NCI-H748 (cell line): ENCODE measurements at regions not wholly inside any gene's neighbourhood (a gene's known extent, or its start where the extent isn't known, plus 50 kb on each side); places are given as distances from the start of the nearest gene placed in this dataset.
"Not testable (repeated sequence)": the region's sequence is repeated elsewhere in the genome, so short reads cannot be mapped to it uniquely, and the experiment has no call there.

Experiments used
- DNase-seq: peaks from one replicate; lab custom pipeline; 2025; ENCODE audit not compliant: unreplicated experiment; lab: John Stamatoyannopoulos, UW

DNA sequence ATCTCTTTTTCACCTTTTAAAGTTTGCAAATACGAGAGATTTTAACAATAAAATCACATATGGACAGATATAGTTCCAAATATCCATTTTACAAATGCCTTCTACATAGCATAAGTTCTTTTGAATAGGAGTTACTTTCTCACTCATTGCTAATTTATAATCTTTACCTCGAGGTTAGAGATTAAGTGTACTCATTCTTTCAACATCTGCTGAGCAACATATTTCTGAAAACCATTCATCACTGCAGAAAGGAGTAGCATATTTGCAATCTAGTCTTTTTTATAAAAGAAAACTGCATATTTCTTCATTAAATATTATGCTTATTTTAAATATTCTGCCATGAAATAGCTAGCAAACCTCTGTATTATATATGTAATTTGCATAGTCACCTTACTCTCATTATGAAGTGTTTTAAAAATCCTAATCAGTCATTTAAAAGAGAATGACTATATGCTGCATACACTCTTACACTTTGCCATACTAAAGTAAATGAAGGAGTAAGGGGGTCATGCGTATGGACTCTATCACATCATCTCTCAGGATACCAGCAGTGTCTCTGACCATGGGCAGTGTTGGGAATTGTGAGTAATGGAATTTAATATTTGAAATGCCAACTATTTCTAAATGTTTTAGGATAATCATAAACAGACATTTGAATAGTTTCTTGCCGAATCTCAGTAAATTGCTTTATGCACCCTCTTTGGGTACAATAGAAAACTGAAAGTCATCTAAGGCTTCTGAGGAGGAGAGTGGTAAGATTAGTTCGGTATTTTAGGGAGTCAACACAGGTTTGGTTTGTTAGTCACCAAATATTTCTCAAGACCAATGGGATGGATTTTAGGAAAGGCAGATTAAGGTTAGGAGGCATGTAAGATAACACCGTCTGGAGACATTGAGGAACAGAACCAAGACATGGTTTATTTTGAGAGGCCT, 524.8 kb upstream of the ATP2B1 start:
- no peak for DNase-seq

DNA sequence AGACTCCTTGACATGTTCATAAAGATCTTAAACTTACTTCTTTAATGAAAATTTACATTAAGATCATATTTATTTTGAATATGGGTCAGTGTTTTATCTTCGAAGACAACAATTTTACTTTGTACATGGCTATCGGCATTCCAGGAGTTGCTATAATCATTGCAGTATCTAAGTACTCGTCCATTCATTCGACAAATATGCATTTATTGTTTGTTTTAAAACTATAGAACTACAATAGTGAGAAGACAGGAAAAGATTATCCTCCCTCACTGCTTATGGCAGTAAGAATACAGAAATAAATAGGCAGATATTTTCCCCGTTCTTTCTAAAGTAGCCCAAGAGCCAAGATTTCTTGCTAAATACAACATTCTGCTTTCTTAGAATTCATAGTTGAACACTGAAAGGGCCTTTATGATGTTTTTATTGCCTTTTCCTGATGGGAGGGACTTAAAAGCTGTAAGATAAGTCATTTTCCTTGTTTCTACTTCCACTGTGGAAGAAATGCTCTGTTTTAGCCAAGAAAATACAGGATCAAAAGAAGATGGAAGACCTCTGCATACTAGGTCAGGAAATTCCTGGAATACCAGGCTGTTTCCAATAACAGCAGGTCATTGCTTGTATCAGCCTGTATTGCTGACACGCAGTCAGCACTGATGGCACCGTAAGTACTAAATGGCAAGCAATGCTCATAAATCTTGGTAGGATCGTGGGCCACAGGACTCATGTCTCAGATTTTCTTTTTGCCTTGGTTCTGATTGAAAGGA, 521.0 kb upstream of the ATP2B1 start:
- no peak for DNase-seq

DNA sequence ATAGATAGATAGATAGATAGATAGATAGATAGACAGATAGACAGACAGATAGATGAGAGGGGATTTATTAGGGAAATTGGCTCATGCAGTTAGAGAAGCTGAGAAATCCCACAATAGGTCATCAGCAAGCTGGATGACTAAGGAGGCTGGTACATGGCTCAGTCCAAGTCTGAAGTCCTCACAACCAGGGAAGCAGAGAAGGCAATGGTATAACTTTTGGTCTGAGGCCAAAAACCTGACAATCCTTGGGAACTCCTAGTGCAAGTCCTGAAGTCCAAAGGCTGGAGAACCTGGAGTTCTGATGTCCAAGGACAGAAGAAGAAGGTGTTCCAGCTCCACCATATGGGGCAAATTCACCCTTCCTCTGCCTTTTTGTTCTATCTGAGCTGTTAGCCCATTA, 517.6 kb upstream of the ATP2B1 start:
- DNase-seq, result no peak

DNA sequence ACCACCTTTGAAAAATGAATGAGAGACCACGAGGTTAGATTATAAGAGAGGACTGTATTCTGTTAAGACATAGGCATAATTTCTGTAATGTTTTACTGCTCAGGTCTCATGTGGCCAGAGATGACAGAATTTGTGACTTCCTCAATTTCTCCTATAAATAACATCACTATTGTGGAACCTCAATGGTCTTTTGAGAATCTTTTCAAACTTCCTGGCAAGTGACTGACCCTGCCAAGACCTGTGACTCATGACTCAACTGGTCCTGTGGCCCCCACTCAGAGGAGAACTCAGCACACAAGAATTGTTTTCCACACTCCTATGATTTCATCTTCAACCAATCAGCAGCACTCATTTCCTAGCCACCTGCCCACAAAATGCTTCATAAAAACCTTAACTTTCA, 508.2 kb upstream of the ATP2B1 start:
- no peak for DNase-seq

DNA sequence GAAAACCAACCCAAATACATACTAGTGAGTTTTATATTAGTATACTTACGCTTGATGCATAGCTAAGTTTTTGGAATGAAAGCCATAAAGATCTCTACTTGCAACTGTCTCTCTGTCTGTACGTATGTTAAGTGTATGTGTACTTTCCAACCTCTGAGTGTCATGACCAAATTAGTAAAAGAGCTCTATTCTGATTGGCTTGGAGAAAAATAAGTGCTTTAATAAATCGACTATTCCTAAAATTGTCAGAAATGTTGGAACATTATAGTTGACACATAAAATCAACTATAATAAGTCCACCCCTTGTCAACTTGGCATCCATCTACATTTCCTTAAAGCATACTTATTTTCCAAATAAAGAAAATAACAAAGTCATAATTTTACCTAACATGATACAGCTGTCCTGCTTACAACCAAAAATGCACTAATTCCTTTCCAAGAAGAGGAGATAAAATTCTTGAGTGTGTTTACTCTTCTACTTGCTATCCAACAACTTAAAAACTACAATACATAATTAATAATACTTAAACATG, 507.4 kb upstream of the ATP2B1 start:
- DNase-seq, result no peak

DNA sequence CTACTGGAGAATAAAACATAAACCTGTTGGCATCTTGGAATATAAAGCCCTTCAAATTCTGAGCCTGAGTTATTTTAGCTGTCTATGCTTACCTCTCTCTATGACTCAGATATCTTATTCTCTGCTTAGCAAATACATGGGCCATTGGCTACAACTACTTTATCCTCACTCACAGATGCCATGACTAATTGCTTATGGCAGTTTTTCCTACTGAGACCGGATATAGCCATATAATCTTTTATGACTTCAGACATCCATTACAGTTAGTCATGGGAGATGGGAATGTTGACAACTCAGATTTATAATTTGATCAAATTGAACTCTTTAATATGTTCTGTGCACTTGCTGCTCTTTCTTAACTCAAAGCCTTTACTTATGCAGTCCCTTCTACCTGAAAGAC, 502.4 kb upstream of the ATP2B1 start:
- DNase-seq, result no peak

DNA sequence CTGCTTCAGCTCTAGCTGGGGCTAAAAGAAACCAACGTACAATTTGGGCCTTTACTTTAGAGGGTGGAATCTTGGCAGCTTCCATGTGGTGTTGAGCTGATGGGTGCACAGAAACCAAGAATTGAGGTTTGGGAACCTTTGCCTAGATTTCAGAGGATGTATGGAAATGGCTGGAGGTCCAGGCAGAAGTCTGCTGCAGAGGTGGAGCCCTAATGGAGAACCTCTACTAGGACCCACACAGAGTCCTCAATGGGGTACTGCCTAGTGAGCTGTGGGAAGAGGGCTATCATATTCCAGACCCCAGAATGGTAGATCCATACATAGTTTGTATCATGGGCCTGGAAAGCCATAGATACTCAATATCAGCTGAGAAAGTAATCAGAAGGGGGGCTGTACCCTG, 500.4 kb upstream of the ATP2B1 start:
- DNase-seq, result no peak

DNA sequence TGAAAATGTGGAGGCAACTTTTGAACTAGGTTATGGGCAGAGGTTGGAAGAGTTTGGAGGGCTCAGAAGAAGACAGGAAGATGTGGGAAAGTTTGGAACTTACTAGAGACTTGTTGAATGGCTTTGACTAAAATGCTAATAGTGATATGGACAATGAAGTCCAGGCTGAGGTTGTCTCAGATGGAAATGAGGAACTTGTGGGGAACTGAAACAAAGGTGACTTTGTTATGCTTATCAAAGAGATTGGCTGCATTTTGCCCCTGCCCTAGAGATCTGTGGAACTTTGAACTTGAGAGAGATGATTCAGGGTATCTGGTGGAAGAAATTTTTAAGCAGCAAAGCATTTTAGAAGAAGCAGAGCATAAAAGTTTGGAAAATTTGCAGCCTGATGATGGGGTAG, 499.7 kb upstream of the ATP2B1 start:
- DNase-seq, result not testable (repeated sequence)

DNA sequence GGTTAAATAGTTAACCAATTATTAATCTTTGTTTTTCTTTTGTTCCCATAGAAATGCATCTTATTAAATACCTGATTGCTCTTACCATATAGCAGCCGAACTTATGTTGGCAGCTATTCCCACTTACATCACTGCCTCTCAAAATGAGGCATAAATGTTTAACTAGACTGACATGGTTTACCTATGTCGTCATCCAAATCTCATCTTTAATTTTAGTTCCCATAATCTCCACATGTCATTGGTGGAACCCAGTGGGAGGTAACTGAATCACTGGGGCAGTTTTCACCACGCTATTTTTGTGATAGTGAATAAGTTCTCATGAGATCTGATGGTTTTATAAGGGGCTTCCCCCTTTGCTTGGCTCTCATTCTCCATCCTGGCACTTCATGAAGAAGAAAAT, 499.2 kb upstream of the ATP2B1 start:
- DNase-seq, result no peak

DNA sequence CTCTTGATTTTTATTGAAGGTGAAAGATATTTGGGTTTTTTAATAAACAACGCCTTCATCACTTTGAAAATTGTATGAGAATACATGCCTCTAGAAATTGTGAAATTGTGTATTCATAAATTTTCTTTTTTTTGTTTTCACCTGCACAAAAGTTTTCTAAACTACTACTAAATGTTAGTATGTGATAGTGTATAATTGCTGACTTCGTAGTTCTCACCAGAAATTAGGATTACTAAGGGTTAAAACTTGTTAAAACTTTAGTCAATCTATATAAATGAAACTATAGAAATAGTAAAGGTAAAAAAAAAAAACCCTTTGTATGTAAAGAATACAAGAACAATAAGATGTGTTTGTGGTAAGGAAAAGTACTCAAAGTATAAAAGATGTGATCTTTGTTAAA, 496.5 kb upstream of the ATP2B1 start:
- DNase-seq, result no peak

DNA sequence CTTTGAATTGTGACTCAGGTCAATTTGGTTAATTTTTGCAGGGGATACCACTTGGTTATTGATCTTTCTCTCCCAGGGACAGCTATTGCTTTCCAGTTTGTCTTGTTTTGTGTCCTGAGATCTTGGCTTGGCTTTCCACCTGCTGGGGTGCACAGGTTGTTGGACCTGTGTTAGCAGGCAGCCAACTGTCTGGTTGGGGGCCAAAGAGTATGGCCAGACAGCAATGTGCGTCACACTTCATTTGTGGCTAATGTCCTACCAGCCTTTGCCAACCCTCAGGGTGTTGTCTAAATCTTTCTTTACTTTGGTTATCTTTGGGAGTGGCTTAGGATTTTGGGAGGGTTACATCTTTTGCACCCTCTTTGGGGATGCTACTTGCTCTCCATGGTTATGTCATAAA, 494.9 kb upstream of the ATP2B1 start:
- no peak for DNase-seq

DNA sequence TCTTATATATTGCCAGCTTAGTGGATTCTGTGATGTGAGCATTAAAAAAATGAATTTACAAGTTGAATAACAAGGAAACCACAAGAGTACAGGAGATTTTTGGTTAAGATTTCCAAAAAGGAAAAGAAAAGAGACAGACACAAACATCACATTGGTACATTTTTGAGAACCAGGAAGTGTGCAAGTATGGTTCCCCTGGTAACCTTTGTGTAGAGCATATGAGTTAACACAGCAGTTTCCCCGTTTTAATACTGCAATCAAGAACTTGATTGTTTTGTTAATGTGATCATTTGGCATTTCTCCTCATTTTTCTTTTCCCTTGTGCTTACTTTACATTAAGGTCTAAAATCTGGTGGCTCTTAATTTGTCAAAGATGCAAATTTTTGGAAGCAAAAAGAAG, 490.4 kb upstream of the ATP2B1 start:
- DNase-seq, result peak; percentile 54

DNA sequence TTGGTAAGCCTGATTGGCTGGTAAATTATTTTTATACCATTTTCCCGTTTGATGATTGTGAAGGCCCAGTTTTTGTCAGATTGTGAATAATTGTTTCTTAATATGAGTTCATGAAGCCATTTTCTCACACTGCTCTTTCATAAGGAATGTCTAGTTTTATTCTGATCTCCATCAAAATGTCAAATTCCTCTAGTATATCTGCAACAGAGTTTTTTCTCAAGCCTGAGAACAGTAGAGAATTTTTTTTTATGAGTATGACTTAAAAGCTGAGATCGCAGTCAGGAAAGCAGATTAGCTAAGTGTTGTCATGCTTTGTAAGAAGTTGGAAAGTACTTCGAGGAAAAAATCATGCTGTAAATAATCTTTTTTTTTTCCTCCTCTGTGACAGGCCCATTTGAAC, 484.9 kb upstream of the ATP2B1 start:
- no peak for DNase-seq

DNA sequence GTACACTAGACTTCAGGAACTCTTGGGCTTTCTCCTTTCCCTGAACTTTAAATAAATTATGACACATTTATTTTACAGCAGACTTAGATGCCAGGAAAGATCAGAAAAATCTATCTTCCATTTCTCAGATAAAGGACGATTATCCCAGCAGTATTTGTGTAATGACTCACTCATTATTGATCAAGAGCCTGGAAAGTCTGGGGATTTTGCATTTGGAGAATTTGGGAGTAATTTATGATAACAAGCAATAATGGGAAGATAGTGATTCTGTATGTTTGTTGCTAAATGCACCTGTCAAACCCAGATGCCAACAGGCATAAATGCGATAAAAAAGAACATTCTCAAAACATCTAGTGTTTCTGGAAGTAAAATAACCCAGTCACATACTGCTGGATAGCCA, 480.2 kb upstream of the ATP2B1 start:
- DNase-seq, result no peak

DNA sequence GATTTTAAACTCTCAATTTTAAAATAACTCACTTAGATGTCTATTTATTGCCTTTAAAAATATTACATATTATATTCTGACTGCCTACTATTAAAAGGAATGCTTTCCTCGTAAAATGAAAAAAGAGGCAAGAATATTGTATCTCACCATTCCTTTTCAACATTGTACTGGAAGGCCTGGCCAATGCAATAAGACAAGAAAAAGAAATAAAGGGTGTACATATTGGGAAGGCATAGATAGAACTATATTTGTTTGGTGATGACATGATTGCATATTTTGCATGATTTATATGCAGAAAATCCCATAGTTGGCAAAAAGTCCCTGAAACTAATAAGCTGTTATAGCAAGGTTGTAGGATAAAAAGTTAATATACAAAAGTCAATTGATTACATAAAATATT, 474.6 kb upstream of the ATP2B1 start:
- no peak for DNase-seq

DNA sequence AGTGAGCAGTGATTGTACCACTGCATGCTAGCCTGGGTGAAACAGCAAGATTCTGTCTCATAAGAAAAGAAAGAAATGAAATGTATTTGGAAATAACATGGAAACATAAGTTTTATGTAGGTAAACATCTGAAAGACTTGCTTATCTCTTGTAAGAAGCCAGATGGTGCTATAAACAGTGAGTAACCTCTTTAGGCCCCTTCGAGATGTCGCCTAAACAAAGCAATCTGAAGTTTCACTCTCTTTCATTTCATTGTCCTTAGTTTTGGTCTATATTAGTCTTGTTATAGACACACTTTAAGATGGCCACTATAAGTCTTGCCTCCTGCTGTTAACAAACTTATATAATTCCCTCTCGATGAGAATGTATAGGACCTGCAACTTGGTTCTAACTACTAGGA, 472.6 kb upstream of the ATP2B1 start:
- no peak for DNase-seq

DNA sequence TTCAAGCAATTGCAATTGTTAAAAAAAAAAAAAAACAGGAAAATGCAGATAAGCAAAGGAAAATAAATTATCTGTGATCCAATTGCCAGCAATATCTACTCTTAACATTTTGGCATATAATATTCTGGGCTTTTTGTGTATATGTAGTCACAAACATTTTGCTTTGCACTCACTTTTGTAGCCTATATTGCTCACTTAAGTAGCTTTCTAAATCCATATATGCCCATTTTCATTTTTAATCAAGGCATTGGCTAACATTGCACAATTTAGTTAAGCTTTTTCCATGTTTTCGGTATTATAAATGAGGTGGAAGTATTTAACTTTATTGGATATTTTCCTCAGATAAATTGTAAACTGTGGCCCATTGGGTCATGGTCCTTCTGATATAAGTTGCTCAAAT, 466.3 kb upstream of the ATP2B1 start:
- DNase-seq, result no peak

DNA sequence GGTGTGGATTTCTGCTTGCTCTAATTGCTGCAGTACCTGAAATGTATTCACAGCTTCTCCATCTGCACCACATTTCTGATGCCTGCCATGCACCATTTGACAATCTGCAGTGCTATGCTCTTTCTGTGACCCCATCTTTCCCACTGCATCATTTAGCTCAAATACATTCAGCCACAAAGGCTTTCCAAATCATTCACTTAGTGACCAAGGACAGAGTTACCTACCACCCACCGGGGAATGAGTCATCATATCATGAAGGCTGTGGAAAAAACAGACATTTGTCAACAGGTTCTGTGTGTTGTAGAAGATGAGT, 465.5 kb upstream of the ATP2B1 start:
- DNase-seq, result peak; percentile 12

DNA sequence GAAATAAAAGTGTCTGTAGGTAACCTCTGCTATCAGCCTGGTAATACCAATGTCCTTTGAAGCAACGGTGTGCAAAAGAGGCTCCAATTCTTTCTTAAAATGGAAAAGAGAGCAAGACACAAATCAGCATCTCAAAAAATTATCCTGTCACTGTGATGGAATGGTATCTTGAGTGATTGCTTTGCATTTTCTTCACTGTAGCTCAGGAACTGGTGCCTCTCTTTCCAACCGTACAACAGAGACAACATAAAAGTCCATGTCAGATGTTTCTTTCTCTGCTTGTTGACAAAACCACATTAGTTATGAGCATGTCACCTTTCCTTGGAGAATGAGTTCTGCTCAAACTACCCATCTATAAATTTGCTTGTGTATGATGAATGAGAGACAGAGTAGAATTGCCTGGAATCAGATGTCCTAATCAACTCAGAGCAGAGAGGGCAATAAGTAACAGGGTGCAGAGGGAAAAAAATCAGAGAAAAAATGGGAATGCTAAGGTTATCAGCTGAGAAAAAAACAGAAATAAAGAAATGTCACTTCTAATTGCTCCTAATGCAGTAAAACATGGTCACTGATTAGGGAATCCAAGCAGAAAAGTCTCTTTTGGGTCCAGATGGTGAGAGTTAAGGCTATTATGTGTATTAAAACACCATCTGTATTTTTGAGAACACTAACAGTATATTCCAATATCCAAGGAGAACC, 465.0 kb upstream of the ATP2B1 start:
- no peak for DNase-seq

DNA sequence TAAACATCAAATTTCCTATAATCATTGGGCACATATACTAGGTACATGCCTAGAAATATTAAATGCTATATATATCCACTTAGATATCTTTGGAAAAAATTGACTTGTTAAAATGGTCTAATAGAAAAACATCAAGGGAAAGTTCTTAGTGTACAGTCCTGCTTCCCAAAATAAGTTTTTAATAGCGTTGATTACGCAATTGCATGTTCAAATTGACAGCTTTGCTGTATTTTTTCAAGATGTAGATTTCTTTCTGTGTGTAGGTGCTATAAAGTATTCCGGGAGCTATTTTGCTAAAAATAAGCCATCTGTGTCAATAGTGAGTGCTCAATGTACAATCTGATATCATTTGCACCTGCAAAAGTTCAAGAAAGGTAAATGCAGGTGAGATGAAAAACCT, 463.9 kb upstream of the ATP2B1 start:
- DNase-seq, result no peak

DNA sequence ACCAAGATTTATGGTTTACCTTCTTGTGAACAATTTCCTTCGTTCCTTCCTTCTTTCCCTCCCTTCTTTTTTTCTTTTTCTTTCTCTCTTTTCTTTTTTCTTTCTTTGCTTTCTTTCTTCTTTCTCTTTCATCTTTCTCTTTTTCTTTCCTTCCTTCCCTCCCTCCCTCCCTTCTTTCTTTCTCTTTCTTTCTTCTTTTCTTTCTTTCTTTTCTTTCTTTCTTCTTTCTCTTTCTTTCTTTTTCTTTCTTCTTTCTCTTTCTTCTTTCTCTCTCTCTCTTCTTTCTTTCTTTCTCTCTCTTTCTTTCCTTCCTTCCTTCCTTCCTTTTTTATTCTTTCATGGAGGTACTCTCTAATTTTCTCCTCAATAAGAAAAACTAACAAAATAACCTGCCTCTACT, 462.1 kb upstream of the ATP2B1 start:
- no peak for DNase-seq
